ENCODE measurements at regions not wholly inside any gene's neighbourhood (a gene's known extent, or its start where the extent isn't known, plus 50 kb on each side); places are given as distances from the start of the nearest gene placed in this dataset.

GRCh38 chr20:43833511-43834395 is 80.9 kb upstream of the TOX2 start:
- TF ChIP-seq, protein P1, sequence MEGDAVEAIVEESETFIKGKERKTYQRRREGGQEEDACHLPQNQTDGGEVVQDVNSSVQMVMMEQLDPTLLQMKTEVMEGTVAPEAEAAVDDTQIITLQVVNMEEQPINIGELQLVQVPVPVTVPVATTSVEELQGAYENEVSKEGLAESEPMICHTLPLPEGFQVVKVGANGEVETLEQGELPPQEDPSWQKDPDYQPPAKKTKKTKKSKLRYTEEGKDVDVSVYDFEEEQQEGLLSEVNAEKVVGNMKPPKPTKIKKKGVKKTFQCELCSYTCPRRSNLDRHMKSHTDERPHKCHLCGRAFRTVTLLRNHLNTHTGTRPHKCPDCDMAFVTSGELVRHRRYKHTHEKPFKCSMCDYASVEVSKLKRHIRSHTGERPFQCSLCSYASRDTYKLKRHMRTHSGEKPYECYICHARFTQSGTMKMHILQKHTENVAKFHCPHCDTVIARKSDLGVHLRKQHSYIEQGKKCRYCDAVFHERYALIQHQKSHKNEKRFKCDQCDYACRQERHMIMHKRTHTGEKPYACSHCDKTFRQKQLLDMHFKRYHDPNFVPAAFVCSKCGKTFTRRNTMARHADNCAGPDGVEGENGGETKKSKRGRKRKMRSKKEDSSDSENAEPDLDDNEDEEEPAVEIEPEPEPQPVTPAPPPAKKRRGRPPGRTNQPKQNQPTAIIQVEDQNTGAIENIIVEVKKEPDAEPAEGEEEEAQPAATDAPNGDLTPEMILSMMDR (IDR thresholded peaks at IDR 0.05) = no peak
- no peak for TF ChIP-seq EZH2 (IDR thresholded peaks at IDR 0.05; ENCODE audit: borderline replicate concordance, insufficient read depth, low read depth, low read length, poor library complexity, severe bottlenecking)
